ENCODE measurements at regions not wholly inside any gene's neighbourhood (a gene's known extent, or its start where the extent isn't known, plus 50 kb on each side); places are given as distances from the start of the nearest gene placed in this dataset.

DNA sequence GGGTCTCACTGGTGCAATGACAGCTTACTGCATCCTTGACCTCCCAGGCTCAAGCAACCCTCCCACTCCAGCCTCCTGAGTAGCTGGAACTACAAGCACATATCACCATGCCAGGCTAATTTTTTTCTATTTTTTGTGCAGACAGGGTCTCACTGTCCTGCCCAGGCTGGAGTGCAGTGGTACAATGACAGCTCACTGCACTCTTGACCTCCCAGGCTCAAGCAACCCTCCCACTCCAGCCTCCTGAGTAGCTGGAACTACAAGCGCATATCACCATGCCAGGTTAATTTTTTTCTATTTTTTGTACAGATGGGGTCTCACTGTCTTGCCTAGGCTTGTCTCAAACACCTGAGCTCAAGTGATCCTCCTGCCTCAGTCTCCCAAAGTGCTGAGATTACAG, 74.0 kb downstream of the GASK1B start:
- no peak for TF ChIP-seq POLR2A (IDR thresholded peaks at IDR 0.05)
- TF ChIP-seq, protein P1, sequence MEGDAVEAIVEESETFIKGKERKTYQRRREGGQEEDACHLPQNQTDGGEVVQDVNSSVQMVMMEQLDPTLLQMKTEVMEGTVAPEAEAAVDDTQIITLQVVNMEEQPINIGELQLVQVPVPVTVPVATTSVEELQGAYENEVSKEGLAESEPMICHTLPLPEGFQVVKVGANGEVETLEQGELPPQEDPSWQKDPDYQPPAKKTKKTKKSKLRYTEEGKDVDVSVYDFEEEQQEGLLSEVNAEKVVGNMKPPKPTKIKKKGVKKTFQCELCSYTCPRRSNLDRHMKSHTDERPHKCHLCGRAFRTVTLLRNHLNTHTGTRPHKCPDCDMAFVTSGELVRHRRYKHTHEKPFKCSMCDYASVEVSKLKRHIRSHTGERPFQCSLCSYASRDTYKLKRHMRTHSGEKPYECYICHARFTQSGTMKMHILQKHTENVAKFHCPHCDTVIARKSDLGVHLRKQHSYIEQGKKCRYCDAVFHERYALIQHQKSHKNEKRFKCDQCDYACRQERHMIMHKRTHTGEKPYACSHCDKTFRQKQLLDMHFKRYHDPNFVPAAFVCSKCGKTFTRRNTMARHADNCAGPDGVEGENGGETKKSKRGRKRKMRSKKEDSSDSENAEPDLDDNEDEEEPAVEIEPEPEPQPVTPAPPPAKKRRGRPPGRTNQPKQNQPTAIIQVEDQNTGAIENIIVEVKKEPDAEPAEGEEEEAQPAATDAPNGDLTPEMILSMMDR (IDR thresholded peaks at IDR 0.05): no peak
